ENCODE measurements at regions not wholly inside any gene's neighbourhood (a gene's known extent, or its start where the extent isn't known, plus 50 kb on each side); places are given as distances from the start of the nearest gene placed in this dataset.
A peak's percentile ranks its signal among the peaks of the same experiment; 100 is the strongest.

DNA sequence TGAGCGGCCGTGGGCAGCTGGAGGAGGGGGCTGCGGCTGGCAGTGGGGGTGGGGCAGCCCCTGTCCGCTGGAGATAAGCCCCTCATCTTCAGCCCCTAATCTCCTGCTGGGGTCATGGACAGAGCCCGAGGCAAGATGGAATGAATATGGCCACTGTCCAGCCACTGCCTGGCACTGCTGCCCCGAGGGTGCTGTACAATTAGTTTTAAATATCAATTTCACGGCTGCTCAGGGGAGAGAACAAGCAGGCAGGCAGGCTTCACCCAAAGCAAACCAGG, 64.1 kb upstream of the NKX1-1 start:
- Histone ChIP-seq H3K4me3 (no peak overlapping the region), H3K27me3 (peaks cover 0 to 10% of the 10 kb centered on the region in 2 donors), H3K9me3 (no peaks in the 10 kb centered on the region), H3K27ac (no peak overlapping the region), H3K4me1 (no peaks in the 10 kb centered on the region), H3K36me3 (no peaks in the 10 kb centered on the region)
- DNase-seq: no peak
- TF ChIP-seq CTCF (IDR thresholded peaks at IDR 0.05) (no peak), POLR2A (IDR thresholded peaks at IDR 0.05) (no peak)

DNA sequence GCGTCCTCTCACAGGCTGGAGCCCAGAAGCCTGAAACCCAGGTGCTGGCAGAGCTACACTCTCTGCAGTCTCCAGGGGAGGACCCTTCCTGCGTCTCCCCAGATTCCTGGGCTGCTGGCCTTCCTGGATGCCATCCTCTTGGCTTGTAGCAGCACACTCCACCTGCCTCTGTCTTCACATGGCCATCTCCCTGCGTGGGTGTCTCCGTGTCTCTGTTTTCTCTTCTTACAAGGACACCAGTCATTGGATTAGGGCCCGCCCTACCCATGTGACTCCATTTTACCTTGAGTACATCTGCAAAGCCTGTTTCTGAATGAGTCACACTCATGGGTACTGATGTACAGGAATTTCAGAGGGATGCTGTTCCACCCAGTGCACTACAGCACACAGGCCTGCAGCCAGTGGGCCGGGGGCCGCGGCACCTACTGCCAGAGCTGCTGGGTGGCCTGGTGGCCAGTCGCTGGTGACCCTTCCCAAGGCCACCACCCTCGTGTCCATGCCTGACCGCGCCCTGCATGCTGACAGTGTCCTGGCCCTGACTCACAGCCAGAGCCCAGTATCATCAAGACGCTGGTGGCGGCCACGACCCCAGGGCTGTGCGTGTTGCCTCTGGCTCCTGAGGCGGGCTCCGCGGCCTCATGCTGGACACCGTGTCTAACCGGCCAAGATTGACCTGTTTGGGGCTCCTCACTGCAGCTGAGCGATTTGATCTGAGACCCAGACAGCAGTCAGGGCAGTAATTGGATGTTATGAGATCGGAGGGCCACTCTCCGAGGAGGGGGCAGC, 63.6 kb upstream of the NKX1-1 start:
- Histone ChIP-seq H3K4me3 (no peak overlapping the region), H3K27me3 (peaks cover 0 to 10% of the 10 kb centered on the region in 2 donors), H3K4me1 (no peaks in the 10 kb centered on the region), H3K27ac (no peak overlapping the region), H3K9me3 (no peaks in the 10 kb centered on the region), H3K36me3 (no peaks in the 10 kb centered on the region)
- no peak for TF ChIP-seq CTCF (IDR thresholded peaks at IDR 0.05)
- TF ChIP-seq POLR2A (IDR thresholded peaks at IDR 0.05): no peak
- peak in 2 of 3 donors; percentile 36 to 37 for DNase-seq

DNA sequence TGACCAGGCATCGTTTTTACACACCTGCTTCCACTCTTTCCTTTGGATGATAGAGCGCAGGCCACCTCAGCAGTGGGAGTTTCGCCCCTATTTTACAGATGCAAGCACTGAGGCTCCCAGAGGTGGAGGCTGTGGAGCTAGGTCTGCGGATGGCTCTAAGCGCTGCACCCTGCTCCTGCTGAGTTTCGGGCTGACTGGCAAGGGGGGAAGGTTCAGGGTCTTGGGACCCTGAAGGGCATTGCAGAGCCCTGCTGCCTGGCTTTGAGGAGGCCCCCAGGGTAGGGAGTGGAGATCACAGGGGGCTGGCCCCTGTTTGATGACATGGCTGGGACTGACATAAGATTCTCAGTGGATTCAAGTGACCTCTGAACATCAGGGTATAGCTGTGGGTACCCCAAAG, 62.8 kb upstream of the NKX1-1 start:
- no peaks in the 10 kb centered on the region for H3K4me1 ChIP-seq
- H3K27ac ChIP-seq: no peak overlapping the region
- no peaks in the 10 kb centered on the region for H3K36me3 ChIP-seq
- H3K4me3 ChIP-seq: no peak overlapping the region
- H3K9me3 ChIP-seq: no peaks in the 10 kb centered on the region
- no peak for DNase-seq
- TF ChIP-seq CTCF (IDR thresholded peaks at IDR 0.05) (no peak), POLR2A (IDR thresholded peaks at IDR 0.05) (no peak)
- peaks cover 0 to 10% of the 10 kb centered on the region in 2 donors for H3K27me3 ChIP-seq

DNA sequence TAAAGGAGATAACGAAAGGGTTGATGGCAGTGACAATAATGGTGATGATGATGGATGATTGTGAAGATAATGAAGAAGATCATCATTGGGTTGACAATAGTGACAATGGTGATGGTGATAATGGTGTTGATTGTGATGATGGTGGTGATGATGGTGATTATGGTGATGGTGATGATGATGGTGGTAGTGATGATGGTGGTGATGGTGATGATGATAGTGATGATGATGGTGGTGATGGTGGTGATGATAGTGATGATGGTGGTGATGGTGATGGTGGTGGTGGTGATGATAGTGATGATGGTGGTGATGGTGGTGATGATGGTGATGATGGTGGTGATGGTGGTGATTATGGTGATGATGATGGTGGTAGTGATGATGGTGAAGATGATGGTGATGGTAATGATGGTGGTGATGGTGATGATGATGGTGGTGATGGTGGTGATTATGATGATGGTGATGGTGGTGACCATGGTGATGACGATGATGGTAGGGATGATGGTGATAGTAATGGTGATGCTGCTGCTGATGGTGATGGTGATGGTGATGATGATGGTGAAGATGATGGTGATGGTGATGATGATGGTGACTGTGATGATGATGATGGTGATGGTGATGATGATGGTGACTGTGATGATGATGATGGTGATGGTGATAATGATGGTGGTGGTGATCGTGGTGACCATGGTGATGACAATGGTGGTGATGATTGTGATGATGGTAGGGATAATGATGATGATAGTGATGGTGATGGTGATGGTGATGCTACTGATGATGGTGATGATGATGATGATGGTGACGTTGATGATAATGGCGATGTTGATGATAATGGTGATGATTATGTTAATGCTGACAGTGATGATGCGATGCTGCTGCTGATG, 61.6 kb upstream of the NKX1-1 start:
- no peaks in the 10 kb centered on the region for H3K9me3 ChIP-seq
- no peak overlapping the region for H3K4me3 ChIP-seq
- DNase-seq: no peak
- H3K27ac ChIP-seq: no peak overlapping the region
- H3K4me1 ChIP-seq: no peaks in the 10 kb centered on the region
- TF ChIP-seq CTCF (IDR thresholded peaks at IDR 0.05) (no peak), POLR2A (IDR thresholded peaks at IDR 0.05) (no peak)
- H3K27me3 ChIP-seq: peaks cover 0 to 10% of the 10 kb centered on the region in 2 donors
- no peaks in the 10 kb centered on the region for H3K36me3 ChIP-seq

GRCh38 chr4:1466863-1467165, 60.6 kb upstream of the NKX1-1 start:
- TF ChIP-seq CTCF (IDR thresholded peaks at IDR 0.05): no peak
- TF ChIP-seq POLR2A (IDR thresholded peaks at IDR 0.05): no peak
- H3K27ac ChIP-seq: no peak overlapping the region
- H3K27me3 ChIP-seq: peaks cover 0 to 2% of the 10 kb centered on the region in 2 donors
- H3K4me1 ChIP-seq: no peaks in the 10 kb centered on the region
- H3K9me3 ChIP-seq: no peaks in the 10 kb centered on the region
- no peaks in the 10 kb centered on the region for H3K36me3 ChIP-seq
- DNase-seq: no peak
- H3K4me3 ChIP-seq: no peak overlapping the region

All from Peyer's patch (tissue), 4 donors.